Gastroesophageal sphincter (tissue), 3 donors: ENCODE measurements at regions not wholly inside any gene's neighbourhood (a gene's known extent, or its start where the extent isn't known, plus 50 kb on each side); places are given as distances from the start of the nearest gene placed in this dataset.

Experiments used
- EP300 ChIP-seq: sonication (generic); formaldehyde crosslinking; IDR thresholded peaks from one replicate; pipeline ENCODE4 v1.6.1; 2017; ENCODE audit warnings: antibody characterized with exemption, mild to moderate bottlenecking
- POLR2A ChIP-seq, 2 donors: fragments of 450-650 bp; IDR thresholded peaks; one replicate each; pipeline ENCODE4 v1.6.1; 2017; ENCODE audit warnings: antibody characterized with exemption in 2 of 2, mild to moderate bottlenecking in 2 of 2, moderate library complexity in 1 of 2
- POLR2AphosphoS5 ChIP-seq: sonication (generic); formaldehyde crosslinking; IDR thresholded peaks from one replicate; pipeline ENCODE4 v1.6.1; 2017; ENCODE audit warnings: antibody characterized with exemption
- TF ChIP-seq, protein P1 (sequence below), 4 experiments: fragments of 200-600 bp in 2 of 4; fragments of 450-650 bp in 2 of 4; sonication (generic) in 1 of 4; IDR thresholded peaks; one replicate each; pipeline ENCODE4 v1.5.1; 2017 to 2019; ENCODE audit warnings: antibody characterized with exemption in 4 of 4, mild to moderate bottlenecking in 2 of 4, moderate library complexity in 2 of 4

DNA sequence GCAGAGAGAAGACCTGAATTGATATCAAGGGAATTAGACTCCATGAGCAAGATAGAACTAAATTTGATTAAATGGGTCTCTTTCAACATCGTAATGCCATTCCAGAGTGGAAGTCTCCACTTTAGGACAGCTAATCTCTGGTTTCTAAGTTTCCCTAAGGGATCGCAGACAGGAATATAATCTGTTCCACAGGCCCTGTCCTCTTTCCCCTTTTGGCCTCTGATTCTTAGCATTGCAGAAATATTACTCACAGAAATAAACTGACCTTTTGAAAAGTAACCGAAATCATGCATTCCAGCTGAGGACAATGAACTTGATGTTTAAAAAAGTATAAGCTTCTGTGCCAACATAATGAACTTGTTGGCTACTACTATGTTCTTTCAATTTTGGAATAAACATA, 227.8 kb downstream of the ETS1 start:
- TF ChIP-seq, protein P1, sequence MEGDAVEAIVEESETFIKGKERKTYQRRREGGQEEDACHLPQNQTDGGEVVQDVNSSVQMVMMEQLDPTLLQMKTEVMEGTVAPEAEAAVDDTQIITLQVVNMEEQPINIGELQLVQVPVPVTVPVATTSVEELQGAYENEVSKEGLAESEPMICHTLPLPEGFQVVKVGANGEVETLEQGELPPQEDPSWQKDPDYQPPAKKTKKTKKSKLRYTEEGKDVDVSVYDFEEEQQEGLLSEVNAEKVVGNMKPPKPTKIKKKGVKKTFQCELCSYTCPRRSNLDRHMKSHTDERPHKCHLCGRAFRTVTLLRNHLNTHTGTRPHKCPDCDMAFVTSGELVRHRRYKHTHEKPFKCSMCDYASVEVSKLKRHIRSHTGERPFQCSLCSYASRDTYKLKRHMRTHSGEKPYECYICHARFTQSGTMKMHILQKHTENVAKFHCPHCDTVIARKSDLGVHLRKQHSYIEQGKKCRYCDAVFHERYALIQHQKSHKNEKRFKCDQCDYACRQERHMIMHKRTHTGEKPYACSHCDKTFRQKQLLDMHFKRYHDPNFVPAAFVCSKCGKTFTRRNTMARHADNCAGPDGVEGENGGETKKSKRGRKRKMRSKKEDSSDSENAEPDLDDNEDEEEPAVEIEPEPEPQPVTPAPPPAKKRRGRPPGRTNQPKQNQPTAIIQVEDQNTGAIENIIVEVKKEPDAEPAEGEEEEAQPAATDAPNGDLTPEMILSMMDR (IDR thresholded peaks at IDR 0.05), result no peak
- no peak for TF ChIP-seq POLR2A (IDR thresholded peaks at IDR 0.05)
- peak; percentile 86 for TF ChIP-seq POLR2AphosphoS5
- TF ChIP-seq EP300, result no peak
